Activated T-cell treated with anti-CD3 and anti-CD28 coated beads, Interleukin-2, amount 50 U/mL, for 48 hours (primary cell): ENCODE measurements at regions not wholly inside any gene's neighbourhood (a gene's known extent, or its start where the extent isn't known, plus 50 kb on each side); places are given as distances from the start of the nearest gene placed in this dataset.
"Not testable (repeated sequence)": the region's sequence is repeated elsewhere in the genome, so short reads cannot be mapped to it uniquely, and the experiment has no call there.

ENCODE experiments used
- DNase-seq, 2 experiments: peaks; one replicate each; pipeline ENCODE4 v3.0.0-alpha.2; 2020

DNA sequence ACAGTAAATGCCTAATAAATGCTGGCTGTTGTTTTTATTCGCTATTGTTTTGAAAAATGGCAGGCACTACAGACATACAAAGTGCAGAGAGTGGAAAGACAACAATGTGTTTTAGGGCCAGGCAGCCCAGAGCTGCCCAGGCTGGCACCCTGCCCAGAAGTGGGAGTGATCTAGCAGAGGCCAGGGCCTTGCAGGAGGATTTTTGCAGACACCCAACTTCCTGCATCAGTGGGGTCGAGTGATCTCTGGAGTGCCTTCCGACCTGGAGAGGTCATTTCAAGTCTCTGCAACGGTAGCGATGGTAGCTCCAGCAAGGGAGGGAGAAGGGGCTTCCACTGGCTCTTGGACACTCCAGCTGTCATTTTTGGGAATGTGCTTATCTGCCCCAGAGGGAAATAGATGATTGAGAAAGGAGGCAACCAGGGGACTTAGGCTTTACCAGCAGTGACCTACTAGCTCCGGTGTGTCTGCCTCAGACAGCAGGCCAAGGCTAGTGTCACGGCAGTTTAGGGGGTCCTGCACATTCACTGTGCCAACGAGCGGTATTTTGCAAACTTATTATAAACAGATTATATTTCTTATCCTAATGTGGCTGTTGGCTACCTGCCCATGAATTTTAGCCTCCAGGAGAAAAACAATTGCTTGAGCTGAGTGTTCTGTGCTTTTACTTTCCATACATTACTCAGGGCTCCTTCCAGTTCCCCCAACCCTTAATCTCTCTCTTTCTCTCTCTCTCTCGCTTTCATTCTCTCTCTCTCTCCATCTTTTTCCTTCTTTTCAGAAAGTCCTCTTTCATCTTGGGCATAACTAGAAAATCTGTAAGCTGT is 153.9 kb upstream of the PLGLB2 start:
- DNase-seq, result not testable (repeated sequence)

DNA sequence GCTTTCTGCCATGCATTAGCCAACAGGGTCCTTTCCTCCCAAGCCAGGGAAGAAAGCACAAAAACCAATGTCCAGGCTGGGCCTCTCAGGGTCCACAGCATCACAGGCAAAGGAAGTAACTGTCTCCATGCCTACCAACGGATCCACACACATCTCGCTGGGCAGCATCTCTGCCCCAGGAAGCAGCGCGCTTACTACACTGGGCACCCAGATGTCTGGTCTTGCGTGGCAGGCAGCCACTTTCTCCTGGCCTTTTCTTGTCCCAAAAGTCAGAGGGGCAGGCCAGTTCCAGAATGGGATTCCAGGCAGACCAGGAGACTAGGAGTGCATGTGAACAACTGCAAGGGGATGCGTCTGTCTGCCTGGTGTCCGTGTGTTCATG is 153.3 kb upstream of the PLGLB2 start:
- not testable (repeated sequence) for DNase-seq

DNA sequence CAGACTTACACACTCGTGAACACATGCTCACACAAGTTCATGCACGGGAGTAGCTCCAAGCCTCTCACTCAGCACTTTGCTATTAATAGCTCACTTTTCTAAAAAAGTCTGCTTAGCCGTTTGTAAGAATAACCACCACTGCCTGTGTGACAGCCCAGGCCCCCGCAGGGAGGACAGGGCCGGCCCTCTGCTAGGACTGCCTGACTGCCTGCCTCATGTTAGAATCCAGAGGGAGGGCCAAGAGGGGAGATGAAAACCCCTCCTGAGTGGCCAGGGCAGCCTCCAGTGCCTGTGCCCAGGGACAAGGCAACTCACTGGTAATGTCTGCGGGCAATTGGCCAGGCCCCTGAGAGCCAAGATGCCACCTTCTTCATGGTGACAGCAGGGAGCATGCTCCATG is 152.9 kb upstream of the PLGLB2 start:
- DNase-seq, result not testable (repeated sequence)

DNA sequence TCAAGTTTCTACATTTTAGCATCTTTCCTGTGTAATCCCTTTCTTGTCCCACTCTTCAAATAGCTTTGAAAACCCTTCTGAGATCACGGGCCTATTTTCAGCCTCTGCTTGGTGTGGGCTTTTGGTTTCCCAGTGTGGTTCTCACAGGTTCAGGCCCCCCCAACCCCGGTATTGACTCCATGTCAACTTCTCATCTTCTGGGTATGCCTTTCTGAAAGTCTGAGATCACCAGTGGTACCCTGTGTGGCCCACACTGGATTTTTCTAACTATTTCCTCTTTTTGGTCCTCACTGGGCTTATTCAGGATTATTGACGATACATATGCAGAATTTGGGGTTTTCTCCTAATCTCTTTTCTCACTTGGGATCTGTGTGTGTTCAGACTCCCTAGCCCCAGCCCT is 146.9 kb upstream of the PLGLB2 start:
- DNase-seq, result not testable (repeated sequence)

DNA sequence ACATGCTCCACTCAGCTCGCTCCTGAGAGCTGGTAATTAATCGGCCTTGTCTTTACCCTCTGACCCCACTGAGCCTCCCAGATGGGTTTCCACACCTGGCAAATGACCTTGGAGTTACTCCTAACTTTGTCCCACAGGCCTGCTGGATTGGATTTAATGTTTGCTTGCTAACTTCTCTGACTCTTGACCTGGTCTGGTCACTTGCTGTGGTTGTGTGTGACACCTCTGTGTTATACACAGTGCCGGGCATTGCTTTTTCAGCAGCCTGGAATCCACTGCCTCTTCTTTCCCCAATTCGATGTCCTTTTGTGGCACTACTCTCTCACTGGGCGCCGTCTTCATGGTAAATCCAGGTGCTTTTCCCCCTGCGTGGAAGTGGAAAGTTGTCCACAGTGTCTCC is 145.8 kb upstream of the PLGLB2 start:
- not testable (repeated sequence) for DNase-seq

DNA sequence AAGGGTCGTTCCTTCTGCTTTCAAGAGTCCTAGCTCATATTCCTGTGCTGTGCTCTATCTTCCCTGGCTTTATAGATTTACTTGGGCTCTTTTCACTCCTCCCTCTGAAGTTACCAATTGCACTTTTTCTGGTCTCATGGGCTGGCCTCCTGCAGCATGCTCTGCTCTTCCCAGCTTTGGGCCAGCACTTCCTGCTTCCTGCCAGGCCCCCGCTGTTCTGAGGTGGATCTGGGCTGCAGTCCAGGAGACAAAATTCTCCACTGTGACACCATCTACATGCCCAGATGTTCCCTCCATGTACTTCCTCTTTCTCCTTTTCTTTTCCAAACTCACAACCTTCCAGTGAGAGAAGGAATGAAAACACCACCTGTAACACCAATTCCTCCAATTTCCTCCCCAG is 145.2 kb upstream of the PLGLB2 start:
- DNase-seq, result not testable (repeated sequence)

DNA sequence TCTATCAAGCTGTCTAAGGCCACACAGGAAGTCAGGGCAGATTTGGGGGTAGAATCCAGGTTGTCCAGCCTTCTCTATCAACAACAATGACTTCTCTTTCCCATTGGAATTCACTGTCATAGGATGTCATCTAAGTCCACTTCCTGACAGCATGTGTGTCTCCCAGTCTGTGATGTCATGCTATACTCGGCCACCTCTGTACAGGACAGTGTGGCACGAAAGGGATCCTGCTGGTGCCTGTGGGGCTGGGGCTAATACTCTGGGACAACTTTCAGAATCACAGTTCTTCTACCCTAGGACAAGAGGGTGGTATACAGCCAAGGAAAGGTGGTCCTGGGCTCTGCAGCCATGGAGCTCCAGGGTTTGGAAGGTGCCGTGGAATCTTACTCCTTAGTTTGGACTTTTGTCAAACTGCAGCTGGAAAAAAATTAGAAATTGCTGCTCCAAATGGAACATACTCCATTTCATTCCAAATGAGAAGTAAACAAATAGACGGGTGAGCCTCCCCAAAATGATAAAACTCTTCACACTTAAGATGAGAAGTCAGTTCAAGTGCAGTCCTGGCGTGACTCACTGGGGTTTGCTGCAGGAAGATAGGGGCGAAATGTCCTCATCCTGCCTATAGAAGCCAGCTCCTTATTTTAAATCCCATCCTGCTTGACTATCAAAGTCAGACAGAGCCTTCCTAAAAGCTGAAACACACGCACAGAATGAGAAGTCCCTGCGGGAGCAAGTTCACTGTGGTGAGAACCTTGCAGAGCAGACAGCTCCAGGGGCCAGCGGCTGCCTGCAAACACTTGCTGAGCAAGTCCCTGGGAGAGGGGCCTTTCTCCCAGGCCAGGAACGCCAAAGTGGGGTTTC is 144.2 kb upstream of the PLGLB2 start:
- DNase-seq, result not testable (repeated sequence)

DNA sequence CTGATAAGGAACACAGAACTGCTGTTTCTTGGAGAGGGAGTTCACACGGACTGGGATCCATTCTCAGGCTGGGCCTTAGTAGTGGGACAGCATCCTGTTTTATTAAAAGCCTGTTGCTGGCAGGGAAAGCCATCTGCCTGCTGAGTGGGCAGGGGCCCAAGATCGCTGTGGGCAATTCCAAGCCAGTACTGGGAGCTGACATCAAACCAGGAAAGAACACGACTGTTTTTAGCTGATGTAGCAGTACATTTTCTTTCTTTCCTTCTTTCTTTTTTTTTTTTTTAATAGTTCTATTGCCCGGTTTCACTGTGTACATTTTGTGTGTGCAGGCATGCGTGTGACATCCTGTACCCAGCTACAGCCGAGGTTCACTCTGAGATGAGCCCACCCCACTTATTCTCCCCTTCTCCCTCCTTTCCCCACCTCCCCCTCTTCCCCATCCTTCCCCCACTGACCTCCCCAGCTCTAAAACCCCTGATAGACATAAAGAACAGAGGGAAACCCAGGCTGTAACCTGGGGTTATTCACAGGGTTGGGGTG is 143.5 kb upstream of the PLGLB2 start:
- DNase-seq, result not testable (repeated sequence)

DNA sequence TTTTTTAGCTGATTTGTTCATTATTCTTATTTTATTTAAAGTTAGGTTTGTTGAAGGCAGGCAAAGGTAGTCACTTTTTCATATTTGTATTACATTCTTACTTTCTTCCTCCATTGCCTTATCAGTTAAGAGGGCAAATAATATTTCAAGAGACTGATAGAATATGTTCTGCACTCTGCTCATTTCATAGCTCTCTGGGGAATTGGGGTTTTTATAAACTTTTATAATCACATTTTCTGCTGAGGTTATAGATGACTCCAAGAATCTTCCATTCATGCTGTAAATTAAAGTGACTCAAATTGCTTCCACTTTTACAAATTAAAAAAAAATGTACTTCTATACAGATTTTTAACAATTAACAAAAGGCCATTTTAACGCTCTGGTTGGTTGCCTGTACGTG is 142.9 kb upstream of the PLGLB2 start:
- not testable (repeated sequence) for DNase-seq

DNA sequence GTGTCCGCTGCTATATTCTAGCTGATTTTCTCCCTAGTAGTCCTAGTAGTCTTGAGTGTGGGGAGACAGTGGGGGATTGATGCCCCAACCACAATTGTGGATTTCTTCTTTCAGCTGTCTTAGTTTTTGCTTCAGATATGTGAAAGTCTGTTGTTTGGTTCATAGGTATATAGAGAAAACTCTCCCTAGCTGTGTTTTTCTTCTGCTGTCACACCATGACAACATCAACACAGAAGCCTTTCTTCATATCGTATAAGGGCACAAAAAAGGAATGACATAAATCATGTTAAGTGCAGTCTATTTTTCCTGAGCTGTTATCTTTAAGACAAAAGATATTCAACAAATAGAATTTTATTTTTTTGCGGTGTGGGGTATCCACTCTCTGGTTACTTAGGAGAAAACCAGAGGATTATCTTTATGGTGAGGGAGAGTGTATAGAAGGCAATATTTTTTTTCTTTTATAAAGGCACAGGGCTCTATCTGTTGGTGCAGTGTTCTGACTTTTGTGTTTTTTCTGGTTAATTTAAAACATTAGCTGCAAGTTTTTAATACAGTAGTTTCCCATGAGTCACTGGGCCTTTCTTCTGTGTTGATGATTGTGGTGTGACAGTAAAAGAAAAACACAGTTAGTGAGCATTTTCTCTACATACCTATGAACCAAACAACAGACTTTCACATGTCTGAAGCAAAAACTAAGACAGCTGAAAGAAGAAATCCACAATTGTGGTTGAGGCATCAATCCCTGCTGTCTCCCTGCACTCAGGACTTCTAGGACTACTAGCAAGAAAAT is 139.3 kb upstream of the PLGLB2 start:
- not testable (repeated sequence) for DNase-seq

DNA sequence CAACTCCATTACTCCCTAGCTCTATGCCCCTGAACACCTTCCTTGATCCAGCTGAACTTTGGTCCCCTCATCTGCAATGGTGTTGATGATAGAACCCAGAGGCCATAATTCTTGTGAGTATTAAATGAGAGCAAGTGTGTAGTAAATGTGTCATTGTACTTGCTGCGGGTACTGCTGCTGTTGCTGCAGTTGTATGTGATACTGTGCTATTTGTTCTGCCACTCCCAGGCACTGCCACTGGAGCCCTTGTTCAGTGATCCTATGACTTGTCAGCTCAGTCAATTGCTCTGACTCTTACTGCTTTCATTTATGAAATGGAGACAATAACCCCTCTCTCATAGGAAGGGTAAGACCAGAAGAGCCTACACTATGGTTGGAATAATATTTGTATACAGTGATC is 136.9 kb upstream of the PLGLB2 start:
- DNase-seq, result not testable (repeated sequence)

DNA sequence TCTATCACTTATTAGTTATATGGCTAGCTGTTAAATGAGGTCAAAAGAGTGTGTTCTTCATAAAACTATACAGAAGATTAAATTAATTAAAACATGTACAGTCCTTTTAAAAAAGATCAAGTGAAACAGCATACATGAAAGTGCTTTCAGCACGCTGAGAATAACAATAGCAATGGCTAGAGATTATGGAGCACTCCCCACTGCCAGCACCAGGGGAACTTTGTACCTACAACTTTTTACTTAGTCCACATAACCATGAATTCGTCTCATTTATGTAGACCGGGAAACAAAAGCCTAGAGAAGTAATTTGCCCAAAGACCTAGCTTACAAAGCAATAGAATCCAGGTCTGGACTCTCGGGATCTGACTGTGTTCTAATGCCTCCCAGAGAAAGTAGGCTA is 136.5 kb upstream of the PLGLB2 start:
- DNase-seq, result not testable (repeated sequence)

DNA sequence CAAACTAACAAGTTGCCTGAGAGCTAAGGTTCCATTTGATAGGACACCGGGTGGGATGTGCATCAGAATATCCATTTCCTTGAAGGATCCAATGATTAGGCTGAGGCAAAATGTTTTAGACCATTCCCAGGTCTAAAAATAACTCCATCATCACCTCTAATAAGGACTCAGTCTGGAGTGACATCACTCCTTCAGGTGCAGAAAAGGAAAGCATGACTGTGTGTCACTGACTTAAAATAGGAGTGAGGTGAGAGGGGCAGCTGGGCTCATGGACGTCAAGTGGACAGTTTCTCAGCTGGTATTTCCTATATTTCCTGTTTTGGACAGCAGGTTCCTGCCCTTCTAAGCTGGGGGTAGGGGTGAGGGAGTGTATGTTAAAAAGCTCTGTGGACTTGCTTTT is 135.9 kb upstream of the PLGLB2 start:
- not testable (repeated sequence) for DNase-seq

DNA sequence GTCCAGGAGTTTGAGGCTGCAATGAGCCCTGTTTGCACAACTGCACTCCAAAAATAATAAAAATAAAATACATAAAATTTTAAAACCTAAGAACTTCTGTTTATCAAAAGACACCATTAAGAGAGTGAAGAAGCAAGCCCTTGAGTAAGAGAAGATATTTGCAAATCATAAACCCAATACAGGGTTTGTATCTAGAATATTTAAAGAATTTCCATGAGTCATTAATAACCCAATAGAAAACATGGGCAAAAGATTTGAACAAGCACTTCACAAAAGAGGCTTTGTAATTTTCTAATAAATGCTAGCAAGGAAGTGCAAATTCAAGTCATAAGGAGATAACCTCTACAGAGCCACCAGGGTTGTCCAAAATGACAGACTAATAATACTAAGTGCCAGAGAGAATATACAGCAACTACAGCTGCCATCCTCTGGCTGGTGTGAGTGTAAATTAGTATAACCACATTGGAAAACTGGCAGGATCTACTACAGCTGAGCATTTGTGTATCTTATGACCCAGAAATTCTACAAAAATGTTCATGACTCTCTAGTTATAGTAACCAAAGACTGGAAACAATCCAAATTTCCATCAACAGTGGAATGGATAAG is 133.0 kb upstream of the PLGLB2 start:
- DNase-seq, result not testable (repeated sequence)

DNA sequence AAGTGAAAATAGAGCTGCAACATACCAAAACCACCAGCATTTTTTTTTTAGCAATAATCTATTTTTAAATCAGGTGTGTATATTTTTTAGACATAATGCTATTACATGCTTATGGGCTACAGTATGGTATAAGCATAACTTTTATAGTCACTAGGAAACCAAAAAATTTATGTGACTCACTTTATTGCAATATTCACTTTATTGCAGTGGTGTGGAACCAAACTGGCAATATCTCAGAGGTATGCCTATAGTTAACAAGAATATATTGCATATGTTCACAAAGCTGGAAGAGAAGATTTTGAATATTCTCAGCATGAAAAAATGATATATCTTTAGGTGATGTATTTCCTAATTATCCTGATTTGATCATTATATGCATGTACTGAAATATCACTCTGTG is 128.8 kb upstream of the PLGLB2 start:
- not testable (repeated sequence) for DNase-seq

DNA sequence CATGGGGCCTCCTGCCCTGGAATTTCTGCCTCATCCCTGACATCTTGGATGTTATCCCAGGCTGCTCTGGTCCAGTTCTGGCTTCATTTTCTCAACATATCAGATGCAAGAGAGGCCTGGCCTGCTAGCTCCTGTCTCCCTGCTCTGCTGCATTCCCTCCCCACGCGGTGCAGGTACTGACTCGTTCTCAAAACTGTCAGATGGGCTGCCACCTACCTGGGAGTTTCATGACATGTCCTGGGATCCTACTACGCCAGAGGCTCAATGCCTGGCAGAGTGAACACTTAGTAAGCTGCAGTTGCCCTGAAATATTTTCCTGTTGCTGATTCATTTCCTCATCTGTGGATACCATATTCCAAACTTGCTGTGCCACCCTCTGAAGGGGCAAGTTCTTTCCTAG is 126.7 kb upstream of the PLGLB2 start:
- not testable (repeated sequence) for DNase-seq

DNA sequence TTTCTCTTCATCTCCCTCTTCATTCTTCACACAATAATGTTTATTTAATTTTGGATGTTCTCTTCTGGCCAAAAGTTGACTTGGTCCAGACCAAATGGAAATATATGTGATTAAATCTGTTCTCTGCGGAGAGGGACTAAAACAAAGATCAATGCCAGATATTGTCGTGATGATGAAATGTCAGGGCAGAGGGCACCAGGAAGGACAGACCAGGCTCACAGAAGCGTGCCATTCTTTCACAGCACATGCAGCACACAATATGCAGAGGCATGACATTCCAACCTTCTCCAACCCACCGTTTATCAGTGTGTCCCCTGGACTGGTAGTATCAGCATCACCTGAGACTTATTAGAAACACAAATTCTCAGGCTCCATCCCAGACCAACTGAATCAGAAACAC is 125.2 kb upstream of the PLGLB2 start:
- not testable (repeated sequence) for DNase-seq

DNA sequence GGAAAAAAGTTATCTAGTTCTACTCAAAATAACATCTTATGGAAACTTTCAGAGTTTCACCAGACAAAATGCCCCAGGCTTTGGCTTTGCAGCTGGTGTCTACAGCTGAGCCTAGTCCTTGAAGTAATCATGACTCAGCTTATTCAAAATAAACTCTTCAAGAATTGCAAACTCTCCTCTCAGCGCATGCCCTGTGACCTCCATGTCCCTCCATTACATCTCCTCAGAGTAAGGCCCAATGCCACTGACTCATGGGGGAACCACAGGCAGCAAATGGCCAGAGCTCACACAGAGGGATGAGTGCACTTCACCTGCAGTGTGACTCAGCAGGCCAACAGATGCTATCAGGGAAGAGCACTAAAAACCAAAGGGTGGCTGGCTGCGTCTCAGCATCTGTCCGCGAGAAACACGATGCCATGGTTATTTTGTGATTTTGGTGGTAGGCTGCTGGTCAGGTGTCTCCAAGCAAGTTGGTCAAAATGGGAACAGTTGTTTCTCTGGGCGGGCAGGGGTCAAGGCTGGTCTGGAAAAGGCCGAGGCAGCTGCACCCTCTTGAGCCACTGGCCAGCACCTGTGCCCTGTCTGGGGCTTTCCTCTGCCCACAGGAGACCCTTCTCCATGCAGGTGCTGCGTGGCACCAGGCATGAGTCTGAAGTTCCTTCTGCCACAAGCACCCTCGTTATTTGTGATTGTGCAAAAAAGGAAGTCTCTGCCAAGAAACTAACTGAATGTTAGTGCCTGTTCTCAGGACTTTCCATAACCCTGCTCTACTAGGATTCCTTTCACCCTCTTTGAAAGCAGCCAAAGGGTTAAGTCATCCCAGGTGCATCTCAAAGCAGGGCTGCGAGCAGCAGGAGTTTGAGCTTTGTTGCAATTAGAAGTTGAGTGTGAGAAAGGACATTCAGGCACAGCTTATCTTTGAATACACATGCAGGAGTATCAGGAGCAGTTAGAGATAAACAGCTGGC is 118.1 kb upstream of the PLGLB2 start:
- DNase-seq, result peak; percentile 27 to 32

DNA sequence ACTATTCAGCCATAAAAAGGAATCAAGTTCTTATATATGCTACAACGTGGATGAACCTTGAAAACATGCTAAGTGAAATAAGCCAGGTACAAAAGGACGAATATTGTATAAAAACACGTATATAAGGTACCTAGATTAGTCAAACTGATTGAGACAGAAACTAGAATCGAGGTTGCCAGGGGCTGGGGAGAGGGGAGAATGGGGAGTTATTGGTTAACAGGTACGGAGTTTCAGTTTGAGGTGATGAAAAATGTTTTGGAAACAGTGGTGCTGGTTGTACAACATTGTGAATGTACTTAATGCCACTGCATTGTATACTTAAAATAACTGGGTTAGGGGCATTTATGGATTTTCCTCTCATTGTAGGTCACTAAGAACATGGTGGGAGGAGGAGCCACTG is 117.0 kb upstream of the PLGLB2 start:
- DNase-seq, result not testable (repeated sequence)

DNA sequence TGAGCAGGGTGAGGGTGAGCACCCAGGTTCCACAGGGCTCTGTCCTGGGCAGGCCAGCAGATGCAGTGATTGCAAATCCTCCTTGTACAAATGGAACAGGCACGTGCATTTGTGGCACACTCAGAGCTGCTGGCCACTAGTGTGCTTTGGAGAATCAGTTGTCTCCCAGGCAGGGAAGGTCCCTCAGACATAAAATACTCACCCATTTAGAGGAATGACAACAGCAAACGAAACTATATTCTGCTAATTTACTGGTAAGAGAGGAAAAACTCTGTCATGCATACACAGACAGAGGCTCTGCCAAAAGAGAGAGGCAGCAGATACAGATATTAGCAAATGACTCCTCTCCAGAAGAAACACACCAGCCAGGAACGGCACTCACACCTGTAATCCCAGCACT is 116.5 kb upstream of the PLGLB2 start:
- DNase-seq, result peak in 1 of 2 experiments; percentile 22
